HG02938 (cell line): ENCODE measurements at regions not wholly inside any gene's neighbourhood (a gene's known extent, or its start where the extent isn't known, plus 50 kb on each side); places are given as distances from the start of the nearest gene placed in this dataset.
"Not testable (repeated sequence)": the region's sequence is repeated elsewhere in the genome, so short reads cannot be mapped to it uniquely, and the experiment has no call there.

Experiments
- ATAC-seq: cut with Tn5 transposase; IDR thresholded peaks from one replicate; pipeline ENCODE4 v1.9.1; 2021; ENCODE audit warnings: mild to moderate bottlenecking, moderate library complexity; ENCODE audit not compliant: unreplicated experiment

DNA sequence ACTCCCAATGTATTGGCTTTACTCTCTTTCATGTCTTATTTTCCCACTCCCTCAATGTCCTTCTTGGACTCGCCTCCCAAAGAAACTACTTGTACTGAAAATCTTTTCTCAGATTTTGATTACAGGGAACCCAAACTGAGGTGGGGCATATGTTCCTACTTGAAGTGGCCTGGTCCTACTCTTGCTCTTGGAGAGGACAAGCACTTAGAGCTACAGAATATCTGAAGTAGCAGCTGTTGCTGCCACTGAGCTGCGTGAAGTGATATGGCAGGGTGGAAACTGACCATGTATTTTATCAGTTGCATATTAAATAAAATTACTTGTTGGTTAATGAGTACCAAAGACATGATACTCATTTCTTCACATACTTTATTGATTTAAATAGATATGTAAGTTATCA lies 129.5 kb downstream of the TSEN15 start:
- ATAC-seq: no peak

DNA sequence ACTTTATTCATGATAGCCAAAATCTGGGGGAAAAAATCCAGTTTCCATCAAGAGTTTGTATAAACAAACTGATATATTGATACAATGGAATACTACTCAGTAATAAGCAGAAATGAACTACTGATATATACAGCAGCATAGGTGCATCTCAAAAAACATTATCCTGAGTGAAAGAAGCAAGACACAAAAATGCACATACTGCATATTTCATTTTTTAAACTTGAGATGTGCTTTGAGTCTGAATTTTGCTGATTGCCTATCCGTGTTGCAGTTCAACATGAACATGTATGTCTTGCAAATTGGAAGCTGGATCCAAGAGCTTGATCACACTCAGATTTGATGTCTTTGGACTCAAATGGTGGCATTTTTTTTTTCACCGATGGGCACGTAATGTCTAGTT lies 132.4 kb downstream of the TSEN15 start:
- no peak for ATAC-seq

DNA sequence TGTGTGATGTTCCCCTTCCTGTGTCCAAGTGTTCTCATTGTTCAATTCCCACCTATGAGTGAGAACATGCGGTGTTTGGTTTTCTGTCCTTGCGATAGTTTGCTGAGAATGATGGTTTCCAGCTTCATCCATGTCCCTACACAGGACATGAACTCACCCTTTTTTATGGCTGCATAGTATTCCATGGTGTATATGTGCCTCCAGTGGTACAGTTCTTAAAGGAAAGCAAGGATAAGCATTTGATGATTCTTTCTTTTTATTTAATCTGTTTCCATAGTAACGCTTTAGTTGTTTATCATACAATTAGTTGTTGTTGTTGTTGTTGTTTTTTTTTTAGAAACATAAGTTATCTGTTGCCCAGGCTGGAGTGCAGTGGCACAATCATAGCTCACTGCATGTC lies 133.1 kb downstream of the TSEN15 start:
- not testable (repeated sequence) for ATAC-seq

DNA sequence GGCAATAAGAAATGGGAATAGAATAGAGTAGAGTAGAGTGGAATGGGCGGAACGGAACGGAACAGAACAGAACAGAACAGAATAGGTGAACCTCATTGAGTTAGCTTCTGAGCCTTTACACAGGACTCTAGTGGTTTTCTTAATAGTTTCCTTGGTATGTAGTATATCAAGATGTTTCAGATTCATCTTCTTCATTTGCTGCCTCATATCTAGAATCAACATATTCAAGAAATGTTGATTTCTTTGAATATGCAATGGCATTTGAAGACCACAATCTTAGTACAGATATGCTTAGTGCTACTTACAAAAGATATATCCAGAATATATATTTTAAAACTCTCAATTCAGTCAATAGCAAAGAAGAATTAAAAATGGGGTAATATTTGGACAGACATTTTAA lies 133.8 kb downstream of the TSEN15 start:
- no peak for ATAC-seq

DNA sequence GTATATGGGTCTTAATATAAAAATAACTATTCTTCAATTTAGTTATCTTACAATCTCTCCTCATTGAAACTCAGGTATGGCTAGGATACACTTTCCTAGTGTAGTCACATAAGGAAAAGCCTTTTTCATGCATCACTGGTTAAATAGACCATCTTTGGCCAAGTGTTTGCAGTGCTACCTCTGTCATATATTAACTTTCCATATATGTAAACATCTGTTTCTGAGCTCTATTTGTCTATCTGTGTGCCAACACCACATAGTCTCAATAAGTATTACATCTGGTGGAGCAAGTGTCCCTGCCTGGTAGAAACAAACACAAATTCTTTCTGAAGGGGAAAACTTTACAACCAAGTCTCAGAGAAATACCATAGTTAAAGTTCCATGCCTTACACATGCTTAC lies 134.6 kb downstream of the TSEN15 start:
- no peak for ATAC-seq

DNA sequence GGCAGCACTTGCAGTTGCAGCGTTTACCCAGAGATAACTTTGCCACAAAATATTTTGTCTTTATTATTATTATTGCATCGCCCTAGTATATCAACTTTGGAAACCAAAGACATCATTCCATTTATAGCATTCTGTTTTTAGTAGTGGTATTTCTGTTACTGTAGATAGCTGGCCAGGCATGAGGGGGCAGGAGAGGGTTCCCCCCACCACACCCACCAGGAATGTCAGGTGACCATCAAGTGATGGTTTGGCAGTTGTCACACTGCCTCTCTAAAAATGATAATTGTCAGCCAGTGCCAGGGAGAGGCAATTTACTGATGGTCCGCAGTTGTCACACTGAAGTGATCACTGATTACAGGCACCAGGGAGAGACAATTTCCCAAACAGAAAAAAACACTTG lies 135.6 kb downstream of the TSEN15 start:
- ATAC-seq: no peak

DNA sequence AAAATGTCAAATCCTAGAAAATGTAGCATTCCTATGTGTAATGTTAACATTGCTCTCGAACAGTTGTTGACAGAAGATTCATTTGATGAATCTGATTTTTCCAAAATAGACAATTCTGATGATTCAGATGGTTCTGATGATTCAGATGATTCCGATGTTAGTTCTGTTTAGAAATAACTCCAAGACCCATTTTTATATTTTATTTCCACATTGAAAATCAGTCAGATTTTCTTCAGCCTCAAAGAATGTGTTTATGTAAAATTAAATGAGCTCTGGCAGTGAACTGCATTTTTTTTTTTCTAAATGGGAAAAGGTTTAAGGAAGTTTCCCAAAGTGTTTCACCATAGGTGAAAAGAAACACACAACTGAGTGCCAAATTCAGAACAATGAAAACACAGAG lies 136.5 kb downstream of the TSEN15 start:
- no peak for ATAC-seq

DNA sequence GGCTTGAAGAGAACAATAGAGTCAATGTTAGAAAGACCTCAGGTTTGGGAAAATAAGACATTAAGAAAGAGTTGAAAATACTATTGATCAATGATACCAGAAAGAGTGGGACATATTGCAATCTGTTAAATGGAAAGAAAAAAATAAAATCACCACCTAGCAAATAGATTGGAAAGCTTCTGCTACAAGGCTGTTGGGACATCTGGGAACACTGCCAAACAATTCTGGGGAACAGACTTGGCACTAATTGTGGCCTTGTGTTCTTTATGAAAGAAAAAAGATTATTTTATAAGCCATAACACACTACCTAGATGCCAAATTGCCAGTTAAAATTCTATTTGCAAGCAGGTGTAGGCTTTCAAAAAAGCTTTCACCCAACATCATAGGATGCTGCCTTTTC lies 137.8 kb downstream of the TSEN15 start:
- ATAC-seq: no peak

DNA sequence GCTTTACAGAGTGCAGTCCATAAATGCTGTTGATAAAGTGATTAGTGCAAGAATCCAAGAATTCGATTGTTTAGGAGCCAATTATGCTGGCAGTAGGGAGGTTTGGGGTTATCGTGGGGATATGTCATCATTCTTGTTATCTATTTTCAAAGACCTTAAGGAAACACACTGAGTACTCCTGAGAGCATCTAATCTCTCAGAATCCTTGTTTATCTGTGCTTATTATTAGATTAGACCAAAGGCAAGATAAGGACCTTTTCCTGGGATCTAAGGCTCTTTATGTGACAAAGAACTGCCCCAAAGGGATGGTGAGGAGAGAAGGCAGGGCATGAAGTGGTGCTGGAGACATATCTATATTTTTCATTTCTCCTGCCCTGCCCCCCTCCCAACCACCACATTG lies 139.1 kb downstream of the TSEN15 start:
- ATAC-seq: no peak

DNA sequence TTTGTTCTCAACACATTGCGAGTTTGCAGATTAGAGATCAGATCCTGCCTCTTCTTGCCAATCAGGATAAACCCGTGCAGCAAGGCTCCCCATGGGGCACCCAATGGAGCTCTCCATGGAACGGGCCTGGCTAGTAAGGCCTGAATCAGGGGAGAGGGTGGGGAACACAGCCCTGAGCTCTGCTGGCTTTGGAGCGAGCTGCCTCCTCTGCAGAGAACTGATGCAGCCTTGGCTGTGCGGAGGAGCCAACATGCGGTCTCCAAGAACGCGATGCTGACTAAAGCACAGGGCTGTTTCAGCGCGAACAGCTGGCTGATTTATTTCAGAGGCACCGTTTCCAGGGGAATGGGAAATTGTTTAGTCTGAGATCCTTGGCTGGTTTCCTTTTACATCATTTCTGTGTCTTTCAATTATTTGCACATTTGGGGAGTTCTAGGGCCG lies 139.7 kb downstream of the TSEN15 start:
- no peak for ATAC-seq

DNA sequence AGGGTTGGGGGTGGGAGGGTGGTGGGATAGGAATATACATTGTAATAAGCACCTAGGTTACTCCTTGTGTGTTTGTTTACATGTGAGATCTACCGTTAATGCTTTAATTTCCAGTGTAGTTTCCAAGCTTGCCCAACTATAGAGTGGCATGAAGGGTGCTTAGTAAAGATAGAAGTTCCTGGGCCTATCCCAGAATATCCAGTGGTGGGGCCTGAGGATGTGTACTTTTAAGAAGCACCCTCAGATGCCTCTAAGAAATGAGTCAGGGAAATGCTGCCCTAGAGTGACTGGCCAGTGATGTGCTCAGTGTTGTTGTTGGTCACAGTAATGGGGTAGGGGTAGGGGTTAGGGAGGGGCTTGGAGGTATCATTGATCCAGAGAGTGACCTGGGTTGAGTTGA lies 141.3 kb downstream of the TSEN15 start:
- no peak for ATAC-seq

DNA sequence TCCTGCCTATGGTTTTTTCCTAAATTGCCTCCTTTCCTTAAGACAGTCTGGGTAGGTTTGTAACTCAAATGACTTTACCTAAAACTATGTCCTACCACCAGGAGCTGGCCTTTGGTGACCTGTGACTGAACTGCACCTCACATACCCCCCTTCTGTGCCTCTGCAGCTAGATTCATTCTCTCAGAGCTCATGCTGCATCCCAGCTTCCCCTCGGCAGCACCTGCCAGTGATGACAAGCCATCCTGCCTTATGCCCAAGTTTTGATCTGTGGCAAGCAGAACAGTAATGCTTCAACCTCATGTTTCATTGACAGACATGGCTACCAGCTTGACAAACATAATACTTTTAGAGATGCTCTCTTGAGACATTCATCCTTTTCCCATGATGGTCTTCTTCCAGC lies 141.9 kb downstream of the TSEN15 start:
- ATAC-seq: no peak

DNA sequence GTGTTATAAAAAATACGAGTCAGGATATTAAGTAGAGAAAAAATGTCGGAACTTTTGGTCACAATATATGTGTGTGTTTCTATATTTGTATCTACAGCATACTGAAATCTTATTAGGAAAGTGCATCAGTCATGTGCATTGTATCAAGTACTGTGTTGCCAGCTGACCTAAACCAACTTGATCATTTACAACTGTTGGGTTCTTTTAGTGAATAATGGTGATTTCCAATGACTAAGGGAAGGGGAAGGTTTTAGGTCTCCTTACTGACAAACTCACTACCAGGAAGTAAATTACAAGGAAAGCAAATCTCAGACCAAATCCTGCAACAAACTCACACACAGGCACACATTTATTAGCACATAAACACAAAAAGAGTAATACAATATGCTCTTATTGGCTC lies 142.7 kb downstream of the TSEN15 start:
- ATAC-seq: no peak

DNA sequence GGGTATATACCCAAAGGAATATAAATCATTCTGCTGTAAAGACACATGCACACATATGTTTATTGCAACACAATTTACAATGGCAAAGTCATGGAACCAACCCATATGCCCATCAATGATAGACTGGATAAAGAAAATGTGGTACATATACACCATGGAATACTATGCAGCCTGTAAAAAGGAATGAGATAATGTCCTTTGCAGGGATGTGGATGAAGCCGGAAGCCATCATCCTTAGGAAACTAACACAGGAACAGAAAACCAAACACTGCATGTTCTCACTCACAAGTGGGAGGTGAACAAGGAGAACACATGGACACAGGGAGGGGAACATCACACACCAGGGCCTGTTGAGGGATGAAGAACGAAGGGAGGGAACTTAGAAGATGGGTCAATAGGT lies 144.2 kb downstream of the TSEN15 start:
- not testable (repeated sequence) for ATAC-seq

DNA sequence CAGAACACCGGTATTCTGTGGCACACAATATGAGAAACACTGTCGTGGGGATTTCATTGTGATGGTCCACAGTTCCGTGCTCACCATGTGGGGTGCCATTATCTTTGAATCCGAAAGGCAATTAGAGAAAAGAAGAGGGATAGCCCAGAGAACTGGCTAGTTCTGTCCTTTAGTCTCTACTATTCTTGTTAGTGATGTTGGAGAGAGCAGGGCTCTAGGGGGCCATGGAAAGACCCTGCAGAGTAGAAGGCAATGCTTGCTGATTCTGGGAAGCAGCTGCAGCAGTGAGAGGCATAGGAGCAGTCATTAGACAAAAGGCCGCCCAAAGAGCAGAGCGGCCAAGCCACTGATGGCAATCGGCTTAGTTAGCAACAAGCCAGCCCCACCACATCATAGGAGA lies 146.3 kb downstream of the TSEN15 start:
- ATAC-seq: no peak

DNA sequence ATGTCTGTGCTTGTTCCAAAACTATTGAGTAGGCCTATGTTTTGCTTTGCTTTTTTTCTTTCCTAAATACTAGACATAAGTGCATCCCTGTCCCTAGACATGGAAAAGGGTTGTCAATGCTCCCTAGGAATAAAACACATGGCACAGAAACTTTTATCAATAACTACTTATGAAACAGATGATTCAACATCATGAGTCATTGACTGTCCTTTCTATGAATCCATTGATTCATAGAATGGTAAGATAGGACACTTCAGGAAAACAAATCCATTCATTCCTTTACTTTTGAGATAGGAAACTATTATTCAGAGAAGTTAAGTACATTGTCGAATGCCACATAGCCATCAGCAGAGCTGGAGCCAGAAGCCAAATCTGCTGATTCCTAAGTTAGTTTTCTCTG lies 147.5 kb downstream of the TSEN15 start:
- ATAC-seq: no peak

DNA sequence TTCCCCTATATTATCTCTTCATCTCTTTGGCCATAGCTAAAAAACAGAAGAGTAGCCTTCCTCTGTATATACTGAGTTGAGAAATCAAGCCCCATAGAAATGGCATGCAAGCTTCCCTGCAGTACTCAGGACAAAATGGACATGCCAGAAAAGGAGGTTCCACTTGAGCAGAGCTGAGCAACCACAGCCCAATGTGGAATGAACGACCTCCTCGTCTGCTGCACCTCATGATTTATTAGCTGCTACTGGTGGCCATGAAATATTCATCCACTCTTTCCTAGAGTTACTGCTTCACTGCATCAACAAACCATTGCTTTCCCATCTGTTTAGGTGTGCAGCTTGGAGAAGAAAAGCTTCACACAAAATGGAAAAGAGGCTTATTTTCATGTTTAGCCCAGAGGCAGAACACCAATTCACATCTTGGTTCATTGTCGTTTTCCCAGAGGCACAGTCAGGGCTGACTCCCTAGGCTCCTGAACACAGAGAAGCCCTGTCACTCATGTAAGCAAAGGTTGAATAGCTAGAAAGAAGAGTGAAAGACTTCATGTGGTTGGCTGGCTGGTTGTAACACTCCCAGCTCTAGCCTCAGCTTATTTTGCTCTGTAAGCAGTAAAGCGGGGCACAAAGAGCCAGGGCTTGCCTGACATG lies 148.0 kb downstream of the TSEN15 start:
- ATAC-seq: no peak

DNA sequence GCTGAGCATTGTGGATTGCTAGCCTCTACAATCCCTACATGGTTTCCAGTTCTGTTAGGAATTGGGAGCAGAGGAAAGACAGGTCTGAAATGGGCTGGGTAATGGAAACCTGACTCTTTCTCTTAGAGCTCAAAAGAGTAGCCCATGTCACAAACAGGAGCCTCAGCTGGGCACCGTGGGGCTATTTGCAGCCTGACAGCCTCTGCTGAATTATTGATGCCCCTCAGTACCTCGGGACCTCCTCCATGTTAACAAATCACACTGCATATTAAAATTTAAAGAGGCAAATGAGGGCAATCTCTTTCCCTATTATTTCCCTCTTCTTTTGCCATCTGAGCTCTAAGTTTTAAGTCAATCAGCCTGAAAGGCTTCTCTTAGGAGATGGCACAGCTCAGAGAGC lies 157.1 kb downstream of the TSEN15 start:
- no peak for ATAC-seq

DNA sequence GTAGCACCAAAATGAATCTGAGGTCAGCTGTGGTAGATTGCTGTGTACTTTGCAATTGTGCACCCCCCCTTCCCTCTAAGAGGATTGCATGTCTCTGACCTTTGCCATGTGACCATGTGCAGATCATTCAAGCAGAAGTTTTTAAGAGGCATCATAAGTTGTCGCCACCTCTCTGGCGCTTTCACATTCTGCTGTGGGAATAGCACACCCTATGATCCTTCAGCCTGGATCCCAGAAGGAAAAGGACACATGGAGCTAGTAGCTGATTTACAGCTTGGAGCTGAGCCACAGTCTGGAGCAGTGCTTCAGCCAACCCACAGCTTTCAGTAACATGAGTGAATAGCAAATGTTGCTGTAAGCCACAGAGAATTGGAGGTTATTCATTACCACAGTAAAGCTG lies 158.5 kb downstream of the TSEN15 start:
- no peak for ATAC-seq

DNA sequence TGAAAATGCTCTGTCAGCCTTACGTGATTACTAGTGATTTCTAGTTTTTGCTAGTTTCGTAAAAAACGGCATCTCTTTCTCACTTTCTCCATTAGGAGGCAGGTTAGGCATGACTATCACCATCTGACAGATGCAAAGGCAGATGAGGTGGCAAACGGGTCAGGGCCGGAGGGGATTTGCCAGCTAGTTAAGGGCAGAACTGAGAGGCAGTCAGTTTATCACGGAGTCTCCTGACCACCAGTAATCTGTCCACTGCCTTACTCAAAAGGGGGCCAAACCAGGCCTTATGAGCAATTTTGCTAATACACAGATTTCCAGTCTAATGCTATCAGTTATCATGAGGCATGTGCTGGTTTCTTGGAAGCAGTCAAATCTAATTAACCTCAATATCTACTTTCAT lies 159.3 kb downstream of the TSEN15 start:
- no peak for ATAC-seq

DNA sequence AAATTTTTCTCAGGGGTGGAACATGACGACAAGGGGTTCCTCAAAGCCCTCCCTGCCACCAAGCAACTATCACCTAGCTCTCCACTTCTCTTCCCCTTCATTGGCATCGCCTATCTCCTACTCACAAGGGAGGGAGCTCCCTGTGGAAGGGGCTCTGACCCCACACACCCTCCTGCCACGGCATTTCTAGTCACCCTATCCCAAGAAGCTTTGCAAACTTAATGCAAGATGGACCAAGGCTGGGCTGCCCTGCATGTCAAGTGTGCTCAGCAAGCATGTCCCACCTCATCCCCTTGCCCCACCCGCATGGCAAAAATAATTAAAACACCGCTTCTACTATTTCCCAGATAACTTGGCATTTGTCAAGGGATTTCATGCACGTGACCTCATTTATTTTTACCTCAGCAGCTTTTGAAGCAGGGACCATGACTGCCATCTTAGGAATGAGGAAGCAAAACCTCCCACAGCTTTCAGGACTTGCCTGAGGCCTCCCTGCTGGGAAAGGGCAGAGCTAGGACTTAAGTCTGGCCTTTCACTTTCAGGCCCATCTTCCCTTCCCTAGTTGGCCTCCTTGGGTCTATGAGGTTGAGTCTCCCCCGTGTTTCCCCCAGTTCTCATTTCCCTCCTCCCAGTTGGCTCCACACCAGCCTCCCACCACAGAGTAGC lies 161.3 kb downstream of the TSEN15 start:
- ATAC-seq: no peak

DNA sequence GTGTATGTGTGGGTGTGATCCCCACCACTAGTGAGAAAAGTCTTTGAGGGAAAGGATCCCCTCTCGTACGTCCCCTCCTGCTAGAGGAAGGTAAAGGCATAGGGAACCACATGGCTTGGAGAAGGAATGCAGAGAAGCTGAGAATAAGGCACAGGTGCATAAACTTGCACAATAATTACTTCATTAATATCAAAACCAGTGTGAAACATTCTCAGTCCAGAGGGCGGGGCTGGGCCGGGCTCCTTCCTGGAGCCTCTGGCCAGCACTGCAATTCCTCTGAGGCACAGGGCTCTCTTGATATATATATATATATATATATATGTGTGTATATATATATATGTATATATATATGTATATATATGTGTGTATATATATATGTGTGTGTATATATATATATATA lies 162.6 kb downstream of the TSEN15 start:
- ATAC-seq: no peak
